GM18858 (cell line): ENCODE measurements at regions not wholly inside any gene's neighbourhood (a gene's known extent, or its start where the extent isn't known, plus 50 kb on each side); places are given as distances from the start of the nearest gene placed in this dataset.

Experiments used
- ATAC-seq: cut with Tn5 transposase; IDR thresholded peaks from one replicate; pipeline ENCODE4 v1.9.1; 2021; ENCODE audit not compliant: unreplicated experiment

DNA sequence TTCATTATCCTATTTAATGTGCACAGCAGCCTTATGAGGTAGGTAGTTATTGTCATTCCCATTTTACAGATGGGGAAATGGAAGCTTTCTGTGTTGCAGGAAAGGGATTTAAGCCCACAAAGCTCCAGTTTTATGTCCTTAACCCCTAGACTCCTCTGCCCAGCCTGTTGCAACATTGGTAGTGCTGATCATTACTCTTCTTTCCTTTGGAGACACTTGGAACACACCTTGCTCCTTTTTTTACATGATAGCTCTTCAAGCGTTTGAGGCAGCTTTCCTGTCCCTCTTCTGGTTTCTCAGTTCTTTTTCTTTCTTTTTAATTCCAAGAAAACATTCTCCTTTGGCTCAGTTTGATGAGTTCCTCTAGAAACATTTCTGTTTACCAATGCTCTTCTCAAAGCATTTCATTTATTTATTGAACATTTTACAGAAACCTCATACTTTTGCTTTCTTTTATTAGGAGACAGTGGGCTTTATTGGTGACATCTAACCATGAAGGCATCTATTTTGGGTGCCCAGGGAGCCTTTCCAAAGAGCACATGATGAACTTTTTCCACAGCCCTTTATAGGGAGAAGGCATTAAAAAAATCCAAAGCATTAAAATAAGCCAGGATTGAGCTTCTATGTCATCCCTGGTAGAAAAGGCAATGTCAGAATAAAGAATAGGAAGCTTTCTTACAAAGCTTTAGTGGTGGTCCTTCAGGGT is 218.0 kb downstream of the TMEM38B start:
- no peak for ATAC-seq

DNA sequence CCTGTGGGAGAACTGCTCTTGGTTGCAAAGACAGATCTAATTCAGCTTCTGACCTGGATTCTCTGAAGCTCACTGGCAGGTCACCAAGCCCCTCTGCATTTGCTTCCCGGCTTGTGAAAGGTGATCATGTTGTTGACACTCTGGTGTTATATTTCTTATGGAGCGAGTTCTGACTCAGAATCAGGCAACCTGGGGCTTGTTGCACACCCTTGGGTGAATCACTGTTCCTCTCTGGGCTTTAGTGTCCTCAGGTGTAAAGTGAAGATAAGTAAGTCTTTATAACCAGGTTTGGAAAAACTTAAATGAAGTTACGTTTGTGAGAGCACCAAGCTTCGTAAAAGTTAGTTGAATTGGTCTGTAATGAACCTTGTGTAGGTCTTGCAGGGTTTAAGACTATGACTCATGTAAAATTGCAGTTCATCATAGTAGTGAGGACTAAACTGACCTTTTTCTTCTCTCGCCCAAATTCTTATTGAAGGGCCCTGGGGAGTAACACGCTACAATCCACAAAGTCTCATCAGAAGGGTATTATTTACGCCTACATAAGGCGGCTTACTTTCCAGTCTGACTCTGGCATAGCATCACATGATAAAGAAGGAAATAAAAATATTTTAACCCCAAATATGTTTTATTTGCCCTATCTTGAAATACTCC is 218.6 kb downstream of the TMEM38B start:
- ATAC-seq: no peak

DNA sequence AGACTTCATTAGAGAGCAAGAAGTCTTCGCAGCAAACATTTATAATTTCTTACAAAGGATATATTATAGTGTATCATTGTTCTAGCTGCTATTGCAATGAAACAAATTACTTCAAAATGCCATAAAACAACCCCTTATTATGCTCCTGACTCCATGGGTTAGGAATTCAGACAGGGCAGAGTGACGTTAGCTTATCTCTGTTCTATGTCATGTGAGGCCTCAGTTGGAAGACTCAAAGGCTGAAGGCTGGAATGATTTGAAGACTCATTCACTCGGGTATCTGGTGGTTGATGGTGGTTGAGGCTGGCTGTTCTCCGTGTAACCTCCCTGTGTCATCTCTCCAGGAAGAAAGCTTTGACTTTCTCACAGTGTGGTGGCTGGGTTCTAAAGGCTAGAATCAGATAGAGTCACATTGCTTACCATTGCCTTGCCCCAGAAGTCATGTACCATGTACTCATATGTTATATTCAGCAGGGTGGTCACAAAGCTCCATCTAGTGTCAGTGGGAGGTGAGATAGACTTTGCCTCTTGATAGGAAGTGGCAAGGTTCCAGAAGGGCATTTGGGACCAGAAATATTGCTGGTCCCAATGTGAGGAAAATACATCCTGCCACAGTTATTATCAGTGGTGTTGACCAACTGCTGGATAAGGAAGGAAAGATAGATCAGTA is 226.9 kb downstream of the TMEM38B start:
- no peak for ATAC-seq

DNA sequence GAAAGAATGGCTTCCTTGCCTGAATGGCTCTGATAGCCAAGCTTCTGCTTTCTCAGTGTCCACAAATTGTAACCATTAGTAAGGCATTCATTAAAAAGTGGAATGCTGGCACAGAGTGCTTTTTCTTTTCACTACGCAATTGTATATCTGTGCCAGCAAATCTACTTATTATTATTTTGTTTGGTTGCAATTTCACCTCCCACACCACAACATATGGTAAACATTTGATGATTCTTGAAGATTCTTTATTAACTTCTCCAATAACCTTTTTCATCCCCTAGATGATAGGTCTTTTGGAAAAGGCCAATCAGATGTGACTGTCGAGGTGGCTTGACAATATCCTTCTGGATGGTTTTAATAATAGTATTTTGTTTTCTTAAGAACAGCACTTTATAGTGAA is 234.1 kb downstream of the TMEM38B start:
- no peak for ATAC-seq

DNA sequence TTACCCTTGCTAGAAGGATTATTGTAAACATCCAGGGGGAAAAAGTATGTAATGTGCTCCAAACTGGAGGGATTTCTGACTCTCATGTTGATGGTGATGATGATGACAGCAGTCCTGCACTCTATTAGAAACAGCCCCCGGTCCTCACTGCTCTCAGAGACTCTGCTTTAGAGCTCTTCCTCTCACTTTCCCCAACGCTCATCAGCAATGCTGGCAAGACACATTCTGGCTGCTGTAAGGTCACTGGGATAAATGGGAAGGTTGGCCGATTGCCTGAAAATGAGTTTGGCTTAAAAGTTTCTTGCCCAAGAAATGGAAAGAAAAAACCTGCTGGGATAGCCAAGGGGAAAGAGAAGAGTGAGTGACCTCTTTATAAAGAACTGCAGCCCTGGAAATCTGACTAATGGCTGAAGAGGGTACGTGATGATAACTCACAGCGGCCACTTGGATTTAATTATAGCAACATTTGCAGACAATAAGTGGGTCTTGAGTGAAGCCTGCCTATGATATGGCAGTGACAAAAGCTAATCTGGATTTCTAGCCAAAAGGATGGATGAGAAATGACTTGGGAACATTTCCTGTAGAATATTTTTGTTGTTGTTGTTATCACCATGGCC is 235.8 kb downstream of the TMEM38B start:
- no peak for ATAC-seq

DNA sequence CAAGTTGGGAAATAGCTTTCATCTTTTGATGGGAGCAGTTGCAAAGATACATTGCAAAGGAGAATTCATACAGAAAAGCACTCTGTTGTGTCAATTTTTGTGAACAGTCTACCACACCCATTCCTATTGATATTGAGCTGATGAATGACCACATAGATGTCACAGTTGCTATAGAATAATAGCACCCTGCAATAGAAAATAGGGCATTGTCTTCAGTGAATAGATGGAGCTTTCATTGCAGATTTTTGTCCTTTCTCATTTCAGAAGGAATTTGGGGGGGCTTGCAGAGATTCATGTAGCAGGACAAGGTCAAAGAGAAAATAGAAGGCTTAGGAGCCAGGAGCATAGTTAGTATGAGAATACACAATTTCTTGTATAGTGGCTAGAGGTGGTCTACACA is 237.9 kb downstream of the TMEM38B start:
- ATAC-seq: no peak

DNA sequence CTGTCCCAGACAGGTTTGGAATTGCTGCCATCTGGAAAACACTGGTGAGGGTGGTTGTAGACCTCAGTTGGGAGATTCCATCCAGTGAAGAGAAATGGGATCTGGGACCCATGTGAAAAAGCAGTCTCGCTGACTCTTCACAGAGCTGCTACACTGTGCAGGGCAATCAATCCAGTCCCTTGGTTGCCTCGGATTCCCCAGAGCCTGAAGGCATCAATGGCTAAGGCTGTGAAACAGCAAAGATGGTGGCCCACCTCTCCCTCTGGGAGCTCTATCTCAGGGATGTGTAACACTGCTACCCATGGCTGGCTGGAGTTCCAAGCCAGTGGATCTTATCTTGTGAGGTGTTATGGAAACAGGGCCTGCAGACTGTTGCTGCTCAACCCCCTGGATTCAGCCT is 256.1 kb downstream of the TMEM38B start:
- no peak for ATAC-seq

DNA sequence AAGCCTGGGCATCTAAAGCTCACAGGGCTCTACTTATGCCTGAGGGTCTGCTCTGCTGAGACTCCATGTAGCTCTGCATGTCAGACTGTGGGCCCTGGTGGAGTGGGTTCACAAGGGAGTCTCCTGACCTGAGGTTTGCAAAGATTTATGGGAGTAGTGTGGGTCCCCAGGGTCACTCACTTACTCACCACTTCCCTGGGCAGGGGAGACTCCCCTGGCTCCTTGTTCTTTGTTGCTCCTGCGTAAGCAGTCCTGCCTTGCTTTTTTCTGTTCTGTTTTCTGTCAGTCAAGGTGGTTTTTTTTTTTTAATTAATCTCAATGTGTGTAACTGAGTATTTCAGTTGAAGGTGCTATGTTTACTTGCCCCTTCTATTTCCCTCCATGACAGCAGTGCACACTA is 256.6 kb downstream of the TMEM38B start:
- no peak for ATAC-seq

DNA sequence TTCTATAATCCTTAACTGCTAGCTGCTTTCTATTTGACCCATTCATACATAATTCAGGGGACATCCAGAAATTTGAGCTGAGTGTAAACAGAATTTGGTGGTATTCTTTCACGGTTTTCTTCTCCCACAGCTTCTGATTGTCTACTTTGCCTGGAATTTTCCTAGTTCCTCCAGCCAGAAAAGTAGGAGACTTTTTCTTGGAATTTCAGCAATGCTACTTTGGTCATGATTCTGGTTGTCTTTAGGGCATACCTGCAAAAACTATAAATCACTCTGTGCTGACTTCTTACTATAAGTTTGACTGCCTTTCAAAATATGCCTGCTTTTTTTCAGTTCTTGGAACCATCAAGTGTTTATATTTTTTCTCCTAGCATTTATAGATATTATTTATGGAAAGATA is 260.2 kb downstream of the TMEM38B start:
- ATAC-seq: no peak

DNA sequence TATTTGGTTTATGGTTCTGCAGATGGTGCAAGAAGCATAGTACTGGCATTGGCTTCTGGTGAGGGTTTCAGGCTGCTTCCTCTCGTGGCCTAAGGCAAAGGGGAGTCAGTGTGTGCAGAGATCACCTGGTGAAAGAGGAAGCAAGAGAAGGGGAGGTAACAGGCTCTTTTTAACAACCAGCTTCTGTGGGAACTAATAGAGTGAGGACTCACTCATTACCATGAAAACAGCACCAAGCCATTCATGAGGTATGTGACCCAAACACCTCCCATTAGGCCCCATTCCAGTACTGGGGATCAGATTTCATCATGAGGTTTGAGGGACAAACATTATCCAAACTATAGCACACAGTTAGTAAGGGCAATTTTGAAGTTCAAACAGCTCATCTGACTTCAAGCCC is 263.5 kb downstream of the TMEM38B start:
- no peak for ATAC-seq

DNA sequence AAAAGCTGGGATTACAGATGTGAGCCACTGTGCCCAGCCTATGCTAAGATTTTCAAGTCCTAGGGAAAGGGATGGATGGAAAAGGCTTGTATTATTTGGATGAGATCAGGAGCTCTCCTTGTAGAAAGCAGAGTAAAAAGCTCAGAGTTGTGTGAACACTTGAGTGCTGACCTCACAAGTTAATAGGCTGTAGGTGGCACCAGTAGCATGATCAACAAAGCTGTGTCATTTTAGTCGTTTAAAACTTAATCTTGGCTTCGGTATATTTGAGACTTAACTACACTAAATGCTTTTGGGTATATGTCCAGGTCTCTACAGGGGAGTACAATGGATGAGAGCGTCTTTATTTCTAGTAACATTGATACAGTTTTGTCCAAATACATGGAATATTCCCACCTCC is 264.2 kb downstream of the TMEM38B start:
- no peak for ATAC-seq

DNA sequence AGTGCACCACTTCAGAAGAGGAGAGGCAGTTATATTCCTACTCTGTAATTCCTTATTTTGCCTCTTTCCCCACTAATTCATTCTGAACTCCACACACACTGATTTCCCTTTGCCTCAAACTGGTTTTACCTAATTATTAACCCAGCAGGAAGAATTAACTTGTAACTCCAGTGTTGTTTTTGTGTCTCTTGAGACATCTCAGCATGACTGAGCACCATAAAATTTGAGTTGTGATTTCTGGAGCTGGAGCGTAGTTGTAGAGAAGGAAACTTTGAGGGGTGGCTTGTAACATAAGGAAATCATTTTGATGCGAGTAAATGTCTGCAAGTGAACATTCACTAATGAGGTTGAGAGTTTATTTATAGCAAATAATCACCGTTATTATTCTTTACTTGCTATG is 265.2 kb downstream of the TMEM38B start:
- ATAC-seq: no peak

DNA sequence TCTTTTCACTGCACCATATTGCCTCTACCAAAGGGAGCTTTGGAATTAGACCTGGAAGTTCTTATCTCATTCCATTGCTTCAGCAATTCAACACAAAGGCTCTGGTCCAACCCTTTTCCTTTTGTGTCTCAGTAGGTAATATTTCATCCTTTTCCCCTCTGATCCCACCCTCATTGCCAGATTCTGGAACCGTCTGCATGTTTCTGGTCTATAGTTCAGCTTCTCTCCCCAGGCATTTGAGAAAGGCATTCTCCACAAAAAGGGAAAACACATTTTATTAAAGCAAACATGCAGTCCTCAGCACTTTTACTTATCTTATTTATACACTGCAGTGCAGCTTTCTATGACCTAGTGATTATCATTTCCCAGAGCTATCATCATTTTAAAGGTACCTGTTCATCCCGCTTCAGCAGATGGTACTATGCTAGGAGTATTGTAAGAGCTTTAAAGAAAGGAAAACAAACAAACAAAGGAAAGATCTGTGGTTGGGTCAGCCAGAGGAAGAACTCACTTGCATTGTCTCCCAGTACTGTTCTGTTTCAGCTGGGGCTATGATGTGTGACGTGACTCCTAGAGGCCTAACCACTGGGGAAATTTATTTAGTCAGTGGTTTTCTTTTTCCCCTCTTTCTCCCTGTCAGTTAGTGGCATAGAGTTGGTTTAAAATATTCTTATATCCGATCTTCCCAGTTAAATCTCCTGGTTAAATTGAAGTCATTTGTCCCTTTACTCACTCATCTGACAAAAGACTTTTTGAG is 269.2 kb downstream of the TMEM38B start:
- ATAC-seq: no peak

DNA sequence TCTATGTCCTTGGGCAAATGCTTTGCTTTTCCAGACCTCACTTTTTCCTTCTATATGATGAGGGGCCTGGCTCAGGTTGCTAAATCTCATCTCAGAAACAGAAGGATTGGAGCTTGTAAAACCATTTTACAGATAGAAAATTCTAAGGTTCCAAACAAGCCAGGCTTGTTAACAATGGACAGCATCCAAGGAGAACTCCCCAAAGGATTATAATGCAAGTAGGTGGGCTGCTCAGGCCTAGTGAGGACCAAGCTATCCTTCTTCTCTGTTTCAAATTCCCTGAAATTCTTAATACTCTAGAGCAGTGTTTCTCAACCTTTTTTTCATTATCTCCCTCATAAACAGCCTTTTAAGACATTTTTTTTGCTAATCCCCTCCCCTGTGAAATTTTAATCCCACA is 269.8 kb downstream of the TMEM38B start:
- no peak for ATAC-seq

DNA sequence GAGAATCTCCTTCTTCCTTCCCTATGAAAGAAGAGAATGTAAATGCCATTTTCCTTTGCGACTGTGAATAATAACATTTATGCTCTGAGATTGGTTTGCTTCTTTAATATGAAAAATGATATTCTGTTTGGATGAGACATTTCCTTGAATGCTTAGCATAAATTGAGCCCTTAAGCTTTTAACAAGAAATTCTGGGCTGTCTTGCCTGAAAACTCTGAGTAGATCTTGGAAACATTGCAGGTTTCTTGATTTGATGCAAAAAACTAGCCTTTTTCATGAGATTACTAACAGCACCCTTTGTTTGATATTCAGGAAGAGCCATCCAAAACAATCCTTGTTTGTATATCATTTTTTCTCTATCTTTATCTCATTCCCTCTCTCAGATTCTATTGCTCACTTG is 272.5 kb downstream of the TMEM38B start:
- no peak for ATAC-seq

DNA sequence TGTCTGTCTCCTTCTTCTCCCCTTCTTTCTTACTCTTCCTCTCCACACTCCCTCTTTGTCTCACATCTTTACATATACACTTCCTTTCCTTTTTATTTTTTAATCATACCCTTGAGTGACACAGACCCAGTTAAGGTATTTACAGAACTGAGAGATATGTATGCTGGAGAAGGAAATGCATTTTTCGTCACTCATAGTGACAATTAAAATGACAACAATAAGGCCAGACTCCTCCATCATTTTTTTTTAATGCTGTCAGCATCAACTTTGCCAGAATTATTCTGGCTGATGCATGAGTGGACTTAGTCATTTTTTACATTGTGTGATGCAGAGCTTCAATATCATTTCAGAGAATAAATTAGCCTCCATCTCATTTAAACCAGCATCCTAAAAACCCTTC is 272.9 kb downstream of the TMEM38B start:
- no peak for ATAC-seq

DNA sequence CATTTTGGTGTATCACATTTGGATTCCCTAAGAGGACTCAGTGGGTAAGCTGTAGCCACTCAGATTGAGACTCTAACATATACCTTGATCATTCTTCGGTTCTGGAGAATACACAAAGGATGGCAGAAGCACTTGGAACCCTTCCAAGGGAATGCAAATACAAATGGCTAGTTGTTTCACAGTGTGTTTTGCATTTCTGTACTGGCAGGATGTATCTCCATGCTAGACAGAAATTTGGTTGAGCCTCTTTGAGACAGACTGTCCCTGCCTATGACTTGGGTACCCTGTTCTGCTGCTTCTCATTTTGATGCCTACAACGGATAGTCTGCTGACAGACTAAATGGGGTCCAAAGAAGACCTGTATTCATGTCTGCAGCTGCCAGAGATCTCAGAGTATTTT is 273.5 kb downstream of the TMEM38B start:
- no peak for ATAC-seq

DNA sequence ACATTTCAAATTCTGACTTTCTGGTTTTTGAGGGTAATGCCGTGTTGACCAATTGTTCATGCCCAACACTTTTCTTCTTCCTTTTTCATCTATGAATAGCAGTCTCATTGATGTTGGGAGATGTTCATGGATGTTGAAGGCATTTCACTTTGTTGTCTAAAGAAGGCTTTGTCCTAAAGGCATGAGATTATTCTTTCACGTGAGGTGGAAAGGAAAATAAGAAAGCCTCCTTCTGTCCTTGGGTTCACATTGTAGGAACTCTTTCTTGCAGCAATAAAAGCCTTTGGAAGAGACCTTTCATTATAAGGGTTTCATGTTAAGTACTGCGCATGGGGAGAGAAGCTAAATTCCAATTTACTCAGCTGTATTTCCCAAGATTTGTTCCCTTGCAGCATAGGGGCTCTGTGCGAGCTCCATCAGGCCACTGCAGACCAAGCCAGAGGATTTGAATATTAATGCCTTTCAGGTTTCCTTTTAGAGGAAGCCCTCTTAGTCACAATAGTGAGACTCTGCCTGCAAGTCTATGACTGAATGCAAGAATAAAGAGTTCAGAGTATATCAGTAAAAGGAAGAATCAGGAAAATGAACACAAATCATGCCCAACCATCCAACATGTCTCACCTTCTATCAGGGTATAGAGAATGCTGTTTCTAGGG is 274.6 kb downstream of the TMEM38B start:
- no peak for ATAC-seq

DNA sequence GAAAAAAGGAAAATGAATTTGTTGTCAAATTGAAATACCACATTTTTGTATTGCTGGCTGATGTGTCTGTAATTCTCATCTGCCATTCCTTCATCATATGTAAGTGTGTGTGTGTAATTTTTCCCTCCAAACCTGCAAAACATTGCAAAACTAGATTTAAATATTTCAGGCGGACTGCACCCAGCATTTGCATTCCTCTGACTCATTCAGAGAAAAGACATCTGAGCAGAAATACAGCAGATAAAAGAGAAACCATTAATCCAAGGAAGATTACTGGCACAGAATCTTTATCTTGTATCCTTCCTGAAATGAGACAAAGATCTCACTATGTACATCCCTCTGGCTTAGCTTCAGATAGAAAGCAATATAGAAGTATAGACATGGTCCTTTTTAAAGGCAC is 275.3 kb downstream of the TMEM38B start:
- ATAC-seq: no peak

DNA sequence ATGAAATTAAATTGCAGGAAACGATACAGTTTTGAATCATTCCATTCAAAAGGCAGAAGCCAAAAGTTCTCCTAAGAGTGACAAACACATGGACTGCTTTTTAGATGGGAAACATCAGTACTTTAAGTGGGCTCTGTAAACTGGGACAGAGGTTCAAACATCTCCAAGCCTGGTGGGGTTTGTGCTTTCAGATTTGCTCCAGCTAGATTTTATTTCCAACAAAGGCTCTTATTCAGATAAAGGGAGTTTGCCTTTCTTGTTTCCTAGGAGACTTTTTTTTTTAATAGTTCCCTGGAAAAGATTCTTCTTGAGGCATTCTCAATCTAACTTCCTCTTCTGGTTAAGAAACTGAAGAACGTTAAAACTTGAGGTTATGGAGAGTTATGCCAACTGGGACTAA is 277.6 kb downstream of the TMEM38B start:
- ATAC-seq: no peak
